ENCODE measurements at regions not wholly inside any gene's neighbourhood (a gene's known extent, or its start where the extent isn't known, plus 50 kb on each side); places are given as distances from the start of the nearest gene placed in this dataset.
A peak's percentile ranks its signal among the peaks of the same experiment; 100 is the strongest.

DNA sequence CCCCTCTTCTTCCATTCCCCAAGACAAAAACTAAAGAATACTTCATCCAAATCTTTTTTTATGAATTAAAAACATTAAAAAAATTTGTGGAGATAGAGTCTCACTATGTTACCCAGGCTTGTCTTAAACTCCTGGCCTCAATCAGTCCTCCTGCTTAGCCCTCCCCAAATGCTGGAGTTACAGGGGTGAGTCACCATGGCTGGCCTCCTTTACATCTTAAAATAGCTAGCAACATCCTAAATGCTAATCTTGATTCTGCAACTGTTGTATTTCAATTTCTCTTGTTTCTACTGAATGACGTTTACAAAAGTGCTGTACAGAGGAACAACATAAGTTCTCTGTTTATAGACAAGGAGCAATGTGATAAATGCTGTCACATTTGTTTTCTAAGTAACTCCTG is 483.5 kb downstream of the ADGRL2 start:
- no peak overlapping the region for H3K4me3 ChIP-seq (ENCODE audit: low read depth, low read length)
- TF ChIP-seq, protein P1, sequence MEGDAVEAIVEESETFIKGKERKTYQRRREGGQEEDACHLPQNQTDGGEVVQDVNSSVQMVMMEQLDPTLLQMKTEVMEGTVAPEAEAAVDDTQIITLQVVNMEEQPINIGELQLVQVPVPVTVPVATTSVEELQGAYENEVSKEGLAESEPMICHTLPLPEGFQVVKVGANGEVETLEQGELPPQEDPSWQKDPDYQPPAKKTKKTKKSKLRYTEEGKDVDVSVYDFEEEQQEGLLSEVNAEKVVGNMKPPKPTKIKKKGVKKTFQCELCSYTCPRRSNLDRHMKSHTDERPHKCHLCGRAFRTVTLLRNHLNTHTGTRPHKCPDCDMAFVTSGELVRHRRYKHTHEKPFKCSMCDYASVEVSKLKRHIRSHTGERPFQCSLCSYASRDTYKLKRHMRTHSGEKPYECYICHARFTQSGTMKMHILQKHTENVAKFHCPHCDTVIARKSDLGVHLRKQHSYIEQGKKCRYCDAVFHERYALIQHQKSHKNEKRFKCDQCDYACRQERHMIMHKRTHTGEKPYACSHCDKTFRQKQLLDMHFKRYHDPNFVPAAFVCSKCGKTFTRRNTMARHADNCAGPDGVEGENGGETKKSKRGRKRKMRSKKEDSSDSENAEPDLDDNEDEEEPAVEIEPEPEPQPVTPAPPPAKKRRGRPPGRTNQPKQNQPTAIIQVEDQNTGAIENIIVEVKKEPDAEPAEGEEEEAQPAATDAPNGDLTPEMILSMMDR (conservative IDR thresholded peaks at IDR 0.05; ENCODE audit: low read depth, low read length), result no peak
- DNase-seq (ENCODE audit: low read depth), result no peak

DNA sequence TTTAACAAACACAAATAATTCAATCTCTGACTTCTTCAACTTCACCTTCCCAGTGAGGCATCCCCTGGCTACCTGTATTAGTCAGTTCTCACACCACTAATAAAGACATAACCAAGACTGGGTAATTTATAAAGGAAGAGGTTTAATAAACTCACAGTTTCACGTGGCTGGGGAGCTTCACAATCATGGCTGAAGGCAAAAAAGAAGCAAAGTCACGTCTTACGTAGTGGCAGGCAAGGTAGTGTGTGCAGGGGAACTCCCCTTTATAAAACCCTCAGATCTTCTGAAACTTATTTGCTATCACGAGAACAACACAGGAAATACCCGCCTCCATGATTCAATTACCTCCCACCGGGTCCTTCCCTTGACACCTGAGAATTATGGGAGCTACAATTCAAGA is 478.5 kb downstream of the ADGRL2 start:
- DNase-seq (ENCODE audit: low read depth), result no peak
- TF ChIP-seq, protein P1 (conservative IDR thresholded peaks at IDR 0.05; ENCODE audit: low read depth, low read length), result no peak

DNA sequence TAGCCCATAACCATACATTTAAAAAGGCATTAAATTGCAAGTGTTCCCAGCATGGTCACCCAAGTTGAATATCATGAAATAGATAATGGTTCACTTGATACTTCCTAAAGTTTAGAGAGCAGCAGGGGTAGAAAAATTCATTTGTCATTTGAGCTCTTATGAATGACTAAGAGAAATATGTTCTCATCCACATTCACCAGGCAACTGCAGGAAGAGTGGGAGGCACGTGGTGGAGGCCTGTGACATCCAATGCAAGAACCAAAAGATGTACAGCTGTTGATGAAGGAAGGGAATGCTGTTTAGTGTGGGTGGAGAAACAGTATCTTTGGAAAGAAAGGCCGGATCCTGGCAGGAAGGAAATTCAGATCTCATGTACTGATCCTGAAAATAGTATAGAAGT is 473.1 kb downstream of the ADGRL2 start:
- TF ChIP-seq, protein P1 (conservative IDR thresholded peaks at IDR 0.05; ENCODE audit: low read depth, low read length), result no peak
- DNase-seq (ENCODE audit: low read depth), result no peak
- H3K4me3 ChIP-seq (ENCODE audit: low read depth, low read length), result no peak overlapping the region

More for the DNA sequence above, 478.5 kb downstream of the ADGRL2 start:
- H3K4me3 ChIP-seq (ENCODE audit: low read depth, low read length), result no peak overlapping the region

DNA sequence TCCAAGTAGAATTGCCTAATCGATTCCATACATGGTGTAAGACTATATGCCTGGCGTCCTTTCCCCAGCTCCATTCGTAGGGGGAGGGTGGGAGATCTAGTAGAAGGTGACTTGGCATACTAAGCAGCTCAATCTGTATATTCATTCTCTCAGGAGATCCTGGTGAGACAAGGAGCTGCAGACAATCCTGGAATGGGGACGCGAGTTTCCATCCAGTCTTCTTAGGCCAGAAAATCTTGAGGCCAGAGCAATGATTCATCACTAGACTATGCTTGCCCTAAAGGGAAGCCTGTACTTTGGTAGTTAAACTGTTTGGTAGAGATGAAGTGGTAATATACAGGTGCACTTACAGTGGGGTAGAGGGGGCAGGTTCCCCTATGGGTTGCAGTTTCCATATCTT is 468.7 kb downstream of the ADGRL2 start:
- peak; percentile 16 for DNase-seq (ENCODE audit: low read depth)
- TF ChIP-seq, protein P1 (conservative IDR thresholded peaks at IDR 0.05; ENCODE audit: low read depth, low read length), result no peak
- no peak overlapping the region for H3K4me3 ChIP-seq (ENCODE audit: low read depth, low read length)

DNA sequence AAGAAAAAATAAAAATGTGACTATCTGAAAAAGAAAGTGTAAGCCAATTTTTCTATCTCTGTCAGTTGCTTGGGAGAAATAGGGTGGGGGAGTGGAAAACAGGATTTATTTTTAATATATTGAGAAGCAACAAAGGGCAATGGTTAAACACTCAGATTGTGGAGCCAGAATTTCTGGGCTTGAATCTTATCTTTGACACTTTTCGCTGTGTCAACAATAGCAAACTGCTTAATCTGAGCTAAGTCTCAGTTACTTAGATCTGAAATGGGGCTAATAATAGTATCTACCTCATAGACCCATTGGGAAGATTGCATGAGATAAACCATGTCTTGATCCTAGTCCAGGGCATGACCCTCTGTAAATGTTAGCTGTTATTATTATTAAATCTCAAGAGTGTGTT is 468.1 kb downstream of the ADGRL2 start:
- TF ChIP-seq, protein P1 (conservative IDR thresholded peaks at IDR 0.05; ENCODE audit: low read depth, low read length), result no peak
- no peak for DNase-seq (ENCODE audit: low read depth)
- H3K4me3 ChIP-seq (ENCODE audit: low read depth, low read length), result no peak overlapping the region

DNA sequence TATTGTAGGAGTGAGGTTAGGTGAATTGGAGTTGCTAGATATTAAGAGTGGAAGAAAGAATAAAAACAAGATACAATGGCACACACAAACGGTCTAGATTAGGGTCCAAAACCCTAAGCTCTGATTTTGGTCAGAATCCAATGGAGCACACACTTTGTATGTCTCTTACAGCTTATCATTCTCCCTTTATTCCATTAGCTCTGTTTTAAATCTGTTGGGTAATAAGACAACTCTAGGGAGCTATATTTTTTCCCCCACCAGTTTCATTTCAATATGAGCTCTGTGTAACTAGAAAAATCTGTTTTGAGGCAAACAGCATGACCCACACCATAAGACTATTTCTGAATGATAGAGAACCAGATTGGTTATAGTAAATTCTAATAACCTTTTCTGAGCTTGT is 465.6 kb downstream of the ADGRL2 start:
- no peak overlapping the region for H3K4me3 ChIP-seq (ENCODE audit: low read depth, low read length)
- DNase-seq (ENCODE audit: low read depth), result no peak
- TF ChIP-seq, protein P1 (conservative IDR thresholded peaks at IDR 0.05; ENCODE audit: low read depth, low read length), result no peak

DNA sequence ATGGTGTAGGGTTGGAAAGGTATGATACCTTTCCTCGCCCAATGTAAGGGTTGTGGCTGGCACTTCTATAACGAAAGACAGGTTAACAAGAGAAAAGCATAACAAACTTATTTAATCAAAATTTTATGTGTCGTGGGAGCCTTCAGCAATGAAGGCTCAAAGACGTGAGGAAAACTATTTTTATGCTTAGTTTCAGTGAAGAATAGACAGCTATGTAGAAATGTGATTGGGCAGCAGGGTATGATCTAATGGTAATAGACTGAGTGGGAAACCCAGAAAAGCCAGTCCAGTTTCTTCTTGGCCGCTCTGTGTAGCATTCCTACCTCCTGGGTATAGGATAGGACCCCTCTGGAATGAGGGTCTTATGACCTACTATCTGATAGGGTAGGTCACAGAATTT is 464.7 kb downstream of the ADGRL2 start:
- no peak overlapping the region for H3K4me3 ChIP-seq (ENCODE audit: low read depth, low read length)
- no peak for DNase-seq (ENCODE audit: low read depth)
- TF ChIP-seq, protein P1 (conservative IDR thresholded peaks at IDR 0.05; ENCODE audit: low read depth, low read length), result no peak

Data from epithelial cell of proximal tubule (primary cell).